ENCODE measurements at regions not wholly inside any gene's neighbourhood (a gene's known extent, or its start where the extent isn't known, plus 50 kb on each side); places are given as distances from the start of the nearest gene placed in this dataset.

DNA sequence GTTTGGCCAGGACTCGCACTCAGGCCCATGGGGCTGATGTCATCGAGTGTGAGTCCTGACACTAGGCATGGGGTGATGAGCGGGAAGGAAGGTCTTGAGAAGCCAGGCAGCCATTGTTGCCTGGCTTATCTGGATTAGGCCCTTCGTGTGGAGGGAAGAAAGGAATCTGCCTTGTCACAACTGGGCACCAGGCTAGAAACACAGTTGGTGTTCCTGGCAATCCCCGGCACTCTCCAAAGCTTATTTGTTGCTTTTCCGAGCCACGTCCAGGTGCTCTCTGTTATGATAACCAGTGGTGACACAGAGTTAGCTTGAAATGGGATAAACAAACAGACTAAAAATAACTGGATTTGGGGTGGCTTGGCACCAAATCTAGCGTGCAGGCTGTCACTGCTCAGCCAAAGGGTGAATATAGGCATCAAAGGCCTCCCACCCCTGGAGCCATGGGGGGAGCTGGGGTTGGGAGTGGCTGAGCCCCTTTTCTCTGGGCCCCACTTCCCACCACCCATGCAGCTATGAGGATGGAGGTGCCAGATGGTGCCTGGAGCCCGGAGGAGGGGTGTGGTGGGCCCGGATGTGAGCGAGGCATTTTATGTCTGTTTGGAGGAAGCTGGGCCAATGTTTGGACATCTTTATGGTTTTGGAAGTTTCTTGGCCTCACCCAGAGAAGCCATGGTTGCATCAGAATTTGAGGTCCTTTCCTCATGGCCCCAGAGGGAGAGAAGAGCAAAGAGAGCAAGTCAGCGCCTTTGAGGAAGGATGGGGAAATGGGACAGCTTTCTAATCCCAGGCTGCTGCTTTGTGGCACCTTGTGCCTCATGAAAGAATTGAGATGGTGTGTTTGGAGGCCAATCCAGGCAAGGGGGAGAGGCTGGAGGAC lies 98.0 kb upstream of the PITX1 start:
- no peak for TF ChIP-seq EZH2 (IDR thresholded peaks at IDR 0.05; ENCODE audit: low read length)
- TF ChIP-seq, protein P1, sequence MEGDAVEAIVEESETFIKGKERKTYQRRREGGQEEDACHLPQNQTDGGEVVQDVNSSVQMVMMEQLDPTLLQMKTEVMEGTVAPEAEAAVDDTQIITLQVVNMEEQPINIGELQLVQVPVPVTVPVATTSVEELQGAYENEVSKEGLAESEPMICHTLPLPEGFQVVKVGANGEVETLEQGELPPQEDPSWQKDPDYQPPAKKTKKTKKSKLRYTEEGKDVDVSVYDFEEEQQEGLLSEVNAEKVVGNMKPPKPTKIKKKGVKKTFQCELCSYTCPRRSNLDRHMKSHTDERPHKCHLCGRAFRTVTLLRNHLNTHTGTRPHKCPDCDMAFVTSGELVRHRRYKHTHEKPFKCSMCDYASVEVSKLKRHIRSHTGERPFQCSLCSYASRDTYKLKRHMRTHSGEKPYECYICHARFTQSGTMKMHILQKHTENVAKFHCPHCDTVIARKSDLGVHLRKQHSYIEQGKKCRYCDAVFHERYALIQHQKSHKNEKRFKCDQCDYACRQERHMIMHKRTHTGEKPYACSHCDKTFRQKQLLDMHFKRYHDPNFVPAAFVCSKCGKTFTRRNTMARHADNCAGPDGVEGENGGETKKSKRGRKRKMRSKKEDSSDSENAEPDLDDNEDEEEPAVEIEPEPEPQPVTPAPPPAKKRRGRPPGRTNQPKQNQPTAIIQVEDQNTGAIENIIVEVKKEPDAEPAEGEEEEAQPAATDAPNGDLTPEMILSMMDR (optimal IDR thresholded peaks at IDR 0.05 in 1 of 3, IDR thresholded peaks at IDR 0.05 in 1 of 3, conservative IDR thresholded peaks at IDR 0.05 in 1 of 3; ENCODE audit: extremely low read depth in 1 of 3, insufficient read depth in 2 of 3, low read length in 3 of 3), result no peak
- Histone ChIP-seq H3K27ac (ENCODE audit: control insufficient read depth, insufficient read depth, low read length) (no peak overlapping the region), H3K9ac (ENCODE audit: control insufficient read depth, extremely low read depth, insufficient read depth, low read length) (no peak overlapping the region), H3K27me3 (ENCODE audit: control insufficient read depth, extremely low read depth, insufficient read depth, low read length) (no peaks in the 10 kb centered on the region), H2AFZ (ENCODE audit: control insufficient read depth, low read length) (no peak overlapping the region), H3K9me1 (ENCODE audit: control insufficient read depth, extremely low read depth, insufficient read depth, low read length) (no peaks in the 10 kb centered on the region), H3K4me1 (ENCODE audit: control insufficient read depth, extremely low read depth, insufficient read depth, low read length) (peaks cover 33% of the 10 kb centered on the region), H3K4me3 (ENCODE audit: control insufficient read depth in 2 of 3, extremely low read depth in 1 of 3, insufficient read depth in 2 of 3, low read depth in 1 of 3, low read length in 3 of 3) (no peak overlapping the region), H4K20me1 (ENCODE audit: control insufficient read depth, extremely low read depth, insufficient read depth, low read length) (peaks cover 2% of the 10 kb centered on the region), H3K4me2 (ENCODE audit: control insufficient read depth, extremely low read depth, insufficient read depth, low read depth, low read length) (no peak overlapping the region), H3K9me3 (ENCODE audit: control insufficient read depth, low read depth, low read length) (no peaks in the 10 kb centered on the region), H3K79me2 (ENCODE audit: control insufficient read depth, insufficient read depth, low read length) (no peaks in the 10 kb centered on the region), H3K36me3 (ENCODE audit: control insufficient read depth in 2 of 2, extremely low read depth in 1 of 2, insufficient read depth in 2 of 2, low read length in 2 of 2) (no peaks in the 10 kb centered on the region)
- FAIRE-seq (no peak), DNase-seq (ENCODE audit: low read depth, low spot score) (no peak)
- dilution Hi-C loops (cut with MboI; ENCODE audit: extremely low pct_ligation_motif_present, low sequenced_read_pairs), result no loop called here

DNA sequence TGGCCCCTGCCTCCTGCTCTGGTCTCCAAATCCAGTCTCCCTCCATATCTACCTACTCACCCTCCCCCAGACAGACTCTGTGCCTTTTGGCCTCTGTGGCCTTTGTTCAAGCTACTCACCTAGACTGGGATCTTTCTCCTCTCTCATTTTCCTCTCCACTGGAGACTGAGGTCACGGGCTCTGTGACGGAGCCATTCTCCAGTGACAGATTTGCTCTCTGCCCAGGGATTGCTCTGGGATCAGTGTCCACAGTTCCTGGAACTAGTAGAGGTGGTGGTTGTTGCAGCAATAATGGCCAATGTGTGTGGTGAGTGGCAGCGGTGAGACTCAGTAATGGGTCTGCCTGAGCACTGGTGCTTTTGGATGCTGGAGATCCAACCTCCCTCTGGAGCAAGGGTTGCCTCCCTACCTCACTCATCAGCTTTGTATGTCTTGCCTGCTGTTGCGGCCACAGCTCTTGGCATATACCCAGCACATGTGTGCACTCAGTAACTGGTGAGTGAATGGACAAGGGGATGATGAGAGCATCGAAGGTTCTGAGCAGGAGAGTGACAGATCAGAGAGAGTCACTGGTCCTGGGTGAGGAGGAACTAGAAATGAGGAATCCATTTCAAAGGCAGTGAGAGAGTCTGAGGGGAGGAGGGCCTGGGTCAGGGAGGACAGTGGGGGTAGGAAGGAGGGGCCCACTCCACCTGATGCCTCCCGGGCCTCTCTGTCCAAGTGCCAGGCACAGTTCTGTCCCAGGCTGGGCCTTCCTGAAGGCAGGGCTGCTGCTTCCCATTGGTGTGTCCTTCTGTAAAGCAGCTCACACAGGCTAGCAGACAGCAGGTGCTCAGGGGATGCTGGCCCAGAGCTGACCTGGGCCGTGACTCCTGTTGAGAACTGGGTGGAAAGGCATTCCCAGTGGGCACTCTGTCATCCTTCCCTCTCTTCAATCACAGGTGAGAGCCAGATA lies 96.5 kb upstream of the PITX1 start:
- H3K36me3 ChIP-seq (ENCODE audit: control insufficient read depth in 2 of 2, extremely low read depth in 1 of 2, insufficient read depth in 2 of 2, low read length in 2 of 2), result no peaks in the 10 kb centered on the region
- FAIRE-seq, result no peak
- H3K27me3 ChIP-seq (ENCODE audit: control insufficient read depth, extremely low read depth, insufficient read depth, low read length), result peaks cover 6% of the 10 kb centered on the region
- no peak overlapping the region for H3K9ac ChIP-seq (ENCODE audit: control insufficient read depth, extremely low read depth, insufficient read depth, low read length)
- no peaks in the 10 kb centered on the region for H3K9me3 ChIP-seq (ENCODE audit: control insufficient read depth, low read depth, low read length)
- H3K4me2 ChIP-seq (ENCODE audit: control insufficient read depth, extremely low read depth, insufficient read depth, low read depth, low read length), result no peak overlapping the region
- no peak overlapping the region for H2AFZ ChIP-seq (ENCODE audit: control insufficient read depth, low read length)
- DNase-seq (ENCODE audit: low read depth, low spot score), result no peak
- no peak overlapping the region for H3K4me3 ChIP-seq (ENCODE audit: control insufficient read depth in 2 of 3, extremely low read depth in 1 of 3, insufficient read depth in 2 of 3, low read depth in 1 of 3, low read length in 3 of 3)
- H3K4me1 ChIP-seq (ENCODE audit: control insufficient read depth, extremely low read depth, insufficient read depth, low read length), result peaks cover 27% of the 10 kb centered on the region
- no peaks in the 10 kb centered on the region for H3K9me1 ChIP-seq (ENCODE audit: control insufficient read depth, extremely low read depth, insufficient read depth, low read length)
- TF ChIP-seq, protein P1 (optimal IDR thresholded peaks at IDR 0.05 in 1 of 3, IDR thresholded peaks at IDR 0.05 in 1 of 3, conservative IDR thresholded peaks at IDR 0.05 in 1 of 3; ENCODE audit: extremely low read depth in 1 of 3, insufficient read depth in 2 of 3, low read length in 3 of 3), result no peak
- TF ChIP-seq EZH2 (IDR thresholded peaks at IDR 0.05; ENCODE audit: low read length), result no peak
- no peaks in the 10 kb centered on the region for H3K79me2 ChIP-seq (ENCODE audit: control insufficient read depth, insufficient read depth, low read length)
- H4K20me1 ChIP-seq (ENCODE audit: control insufficient read depth, extremely low read depth, insufficient read depth, low read length), result peaks cover 2% of the 10 kb centered on the region
- H3K27ac ChIP-seq (ENCODE audit: control insufficient read depth, insufficient read depth, low read length), result no peak overlapping the region
- dilution Hi-C loops (cut with MboI; ENCODE audit: extremely low pct_ligation_motif_present, low sequenced_read_pairs), result no loop called here
